HG03457 (cell line): ENCODE measurements at regions not wholly inside any gene's neighbourhood (a gene's known extent, or its start where the extent isn't known, plus 50 kb on each side); places are given as distances from the start of the nearest gene placed in this dataset.

Source experiments
- ATAC-seq: cut with Tn5 transposase; IDR thresholded peaks from one replicate; pipeline ENCODE4 v1.9.1; 2021; ENCODE audit warnings: moderate number of reproducible peaks; ENCODE audit not compliant: unreplicated experiment

- ATAC-seq: no peak
These were observed 55.9 kb upstream of the PIP4K2A start for GRCh38 chr10:22770270-22770669.

- ATAC-seq: no peak
These were observed 53.5 kb upstream of the PIP4K2A start for GRCh38 chr10:22767859-22768258.

DNA sequence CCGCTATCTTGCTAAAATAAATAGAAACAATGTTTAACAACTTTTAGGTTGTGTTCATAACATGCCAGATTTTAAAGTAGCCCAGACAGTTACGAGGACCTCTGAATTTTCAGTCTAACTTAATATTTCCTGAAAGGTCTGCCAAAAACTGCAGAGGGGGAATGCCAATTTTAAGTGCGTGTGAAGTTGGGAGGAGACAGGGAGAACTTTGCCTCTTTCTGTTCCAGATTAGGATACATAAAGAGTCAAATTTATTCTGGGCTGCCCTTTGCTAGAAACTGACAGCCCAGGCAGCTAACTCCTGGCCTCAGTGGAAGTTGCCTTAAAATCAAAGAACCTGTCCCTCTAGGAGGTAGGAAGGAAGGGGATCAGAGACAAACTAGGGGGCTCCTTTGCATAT is 52.3 kb upstream of the PIP4K2A start:
- no peak for ATAC-seq

GRCh38 chr10:22765660-22766547 is 51.5 kb upstream of the PIP4K2A start:
- ATAC-seq: peak; percentile 70

DNA sequence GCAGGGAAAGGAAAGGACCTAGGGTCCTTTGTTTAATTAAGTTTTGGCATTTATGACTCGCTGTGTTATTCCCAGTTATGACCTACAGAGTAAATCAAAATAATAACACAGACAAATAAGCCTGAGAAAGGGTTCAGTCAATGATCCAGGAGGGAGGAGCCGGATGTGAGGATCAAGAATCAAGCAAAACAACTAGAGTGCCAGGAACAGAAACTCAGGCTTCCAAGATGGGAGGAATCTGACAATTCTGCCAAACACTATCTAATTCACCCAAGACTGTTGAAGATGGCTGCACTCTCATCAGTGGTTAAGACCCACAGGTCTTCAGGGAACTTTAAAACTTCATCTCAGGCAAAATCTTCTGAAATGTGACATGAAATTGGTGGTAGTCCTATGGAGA is 50.3 kb upstream of the PIP4K2A start:
- no peak for ATAC-seq
